Breast epithelium (tissue), 4 donors: ENCODE measurements at regions not wholly inside any gene's neighbourhood (a gene's known extent, or its start where the extent isn't known, plus 50 kb on each side); places are given as distances from the start of the nearest gene placed in this dataset.

Experiments used
- DNase-seq, 2 donors: peaks; one replicate each; pipeline ENCODE4 v3.0.0-alpha.2; 2019; ENCODE audit warnings: low spot score in 2 of 2
- H3K27ac ChIP-seq, 2 donors: fragments of 200-600 bp; sonication (generic) in 1 of 2; one replicate each; pipeline ENCODE4 v1.5.1; 2016 to 2019; ENCODE audit warnings: mild to moderate bottlenecking in 1 of 2
- H3K27me3 ChIP-seq, 2 donors: fragments of 200-600 bp; sonication (generic) in 1 of 2; one replicate each; pipeline versions ENCODE4 v1.5.1 to v1.6.0; 2017 to 2019; ENCODE audit warnings: control low read depth in 1 of 2, mild to moderate bottlenecking in 1 of 2
- H3K36me3 ChIP-seq: fragments of 200-600 bp; one replicate; pipeline ENCODE4 v1.5.1; 2019
- H3K4me1 ChIP-seq, 2 donors: fragments of 200-600 bp; sonication (generic); one replicate each; pipeline ENCODE4 v1.5.1; 2016 to 2019; ENCODE audit warnings: control low read depth in 1 of 2
- H3K4me3 ChIP-seq, 3 donors: fragments of 200-600 bp; sonication (generic); 1 replicate in 2 of 3; 2 replicates in 1 of 3; pipeline ENCODE4 v1.5.1; 2016 to 2019; ENCODE audit warnings: mild to moderate bottlenecking in 3 of 3, moderate library complexity in 2 of 3
- H3K9me3 ChIP-seq, 2 donors: fragments of 200-600 bp; sonication (generic) in 1 of 2; one replicate each; pipeline ENCODE4 v1.5.1; 2016 to 2019; ENCODE audit warnings: control low read depth in 1 of 2
- CTCF ChIP-seq, 3 donors: fragments of 450-650 bp; IDR thresholded peaks; one replicate each; pipeline ENCODE4 v1.5.1; 2016 to 2017; ENCODE audit warnings: antibody characterized with exemption in 3 of 3, mild to moderate bottlenecking in 3 of 3, moderate library complexity in 3 of 3
- POLR2A ChIP-seq: fragments of 450-650 bp; IDR thresholded peaks from one replicate; pipeline ENCODE4 v1.6.1; 2016; ENCODE audit warnings: antibody characterized with exemption, mild to moderate bottlenecking, moderate library complexity
- POLR2AphosphoS5 ChIP-seq, 3 donors: sonication (generic); formaldehyde crosslinking; IDR thresholded peaks; one replicate each; pipeline ENCODE4 v1.6.1; 2017; ENCODE audit warnings: antibody characterized with exemption in 3 of 3
- intact Hi-C: fragments of 100-400 bp; cut with DNase I; formaldehyde crosslinking; loops from one replicate; pipeline ENCODE4 v1.15.1; 2023; ENCODE audit warnings: low total_unique reads

- H3K27ac ChIP-seq: no peak overlapping the region
- DNase-seq: no peak
- TF ChIP-seq POLR2AphosphoS5 (IDR thresholded peaks at IDR 0.05) (no peak), POLR2A (no peak), CTCF (IDR thresholded peaks at IDR 0.05) (no peak)
- H3K4me1 ChIP-seq: no peaks in the 10 kb centered on the region
- intact Hi-C loops: no loop called here
- no peak overlapping the region for H3K4me3 ChIP-seq
- no peaks in the 10 kb centered on the region for H3K36me3 ChIP-seq
- H3K27me3 ChIP-seq: no peaks in the 10 kb centered on the region
- H3K9me3 ChIP-seq: no peaks in the 10 kb centered on the region
Observed at GRCh38 chr2:198641161-198641560, 816.6 kb downstream of the SATB2 start.

GRCh38 chr2:198640463-198640862 lies 817.3 kb downstream of the SATB2 start:
- no peak for TF ChIP-seq CTCF (IDR thresholded peaks at IDR 0.05)
- Histone ChIP-seq H3K4me3 (no peak overlapping the region), H3K9me3 (no peaks in the 10 kb centered on the region), H3K27ac (no peak overlapping the region), H3K4me1 (no peaks in the 10 kb centered on the region), H3K36me3 (no peaks in the 10 kb centered on the region), H3K27me3 (no peaks in the 10 kb centered on the region)
- intact Hi-C loops: no loop called here
- no peak for DNase-seq

GRCh38 chr2:198639580-198639979 lies 818.2 kb downstream of the SATB2 start:
- no peaks in the 10 kb centered on the region for H3K27me3 ChIP-seq
- no peaks in the 10 kb centered on the region for H3K36me3 ChIP-seq
- H3K9me3 ChIP-seq: no peaks in the 10 kb centered on the region
- H3K4me3 ChIP-seq: no peak overlapping the region
- no peak overlapping the region for H3K27ac ChIP-seq
- intact Hi-C loops: no loop called here
- H3K4me1 ChIP-seq: no peaks in the 10 kb centered on the region
- no peak for DNase-seq
- TF ChIP-seq POLR2AphosphoS5 (IDR thresholded peaks at IDR 0.05) (no peak), POLR2A (no peak), CTCF (IDR thresholded peaks at IDR 0.05) (no peak)

GRCh38 chr2:198638577-198638976 lies 819.2 kb downstream of the SATB2 start:
- H3K27ac ChIP-seq: no peak overlapping the region
- H3K36me3 ChIP-seq: no peaks in the 10 kb centered on the region
- no peak for TF ChIP-seq POLR2A
- no peak for TF ChIP-seq POLR2AphosphoS5 (IDR thresholded peaks at IDR 0.05)
- no peak for TF ChIP-seq CTCF (IDR thresholded peaks at IDR 0.05)
- no peak for DNase-seq
- H3K27me3 ChIP-seq: no peaks in the 10 kb centered on the region
- intact Hi-C loops: no loop called here
- H3K4me3 ChIP-seq: no peak overlapping the region
- no peaks in the 10 kb centered on the region for H3K9me3 ChIP-seq
- no peaks in the 10 kb centered on the region for H3K4me1 ChIP-seq

- H3K4me3 ChIP-seq: no peak overlapping the region
- no peaks in the 10 kb centered on the region for H3K9me3 ChIP-seq
- H3K36me3 ChIP-seq: no peaks in the 10 kb centered on the region
- H3K27me3 ChIP-seq: no peaks in the 10 kb centered on the region
- TF ChIP-seq POLR2A (no peak), POLR2AphosphoS5 (IDR thresholded peaks at IDR 0.05) (no peak), CTCF (IDR thresholded peaks at IDR 0.05) (no peak)
- no peak overlapping the region for H3K27ac ChIP-seq
- DNase-seq: no peak
- intact Hi-C loops: no loop called here
- H3K4me1 ChIP-seq: no peaks in the 10 kb centered on the region
Observed at GRCh38 chr2:198630384-198630783, 826.0 kb downstream of the PLCL1 start.
